ENCODE measurements at regions not wholly inside any gene's neighbourhood (a gene's known extent, or its start where the extent isn't known, plus 50 kb on each side); places are given as distances from the start of the nearest gene placed in this dataset.
A peak's percentile ranks its signal among the peaks of the same experiment; 100 is the strongest.
"Not testable (repeated sequence)": the region's sequence is repeated elsewhere in the genome, so short reads cannot be mapped to it uniquely, and the experiment has no call there.

GRCh38 chr2:3110994-3111666 lies 266.5 kb downstream of the EIPR1 start:
- H3K27ac Mint-ChIP-seq, result no peak overlapping the region

DNA sequence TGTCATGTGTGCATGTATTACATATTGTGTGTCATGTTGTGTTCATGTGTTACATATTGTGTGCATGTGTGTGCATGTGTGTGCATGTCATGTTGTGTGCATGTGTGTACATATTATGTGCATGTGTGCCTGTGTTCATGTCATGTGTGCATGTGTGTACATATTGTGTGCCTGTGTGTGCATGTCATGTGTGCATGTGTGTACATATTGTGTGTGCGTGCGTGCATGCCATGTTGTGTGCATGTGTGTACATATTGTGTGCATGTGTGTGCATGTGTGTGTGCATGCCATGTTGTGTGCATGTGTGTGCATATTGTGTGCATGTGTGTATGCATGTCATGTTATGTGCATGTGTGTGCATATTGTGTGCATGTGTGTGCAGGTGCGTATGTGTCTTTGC lies 267.1 kb downstream of the EIPR1 start:
- peaks cover 10% of the 10 kb centered on the region for H3K9me3 Mint-ChIP-seq (ENCODE audit: low read depth)
- H3K36me3 Mint-ChIP-seq, result no peaks in the 10 kb centered on the region
- H3K27me3 Mint-ChIP-seq, result no peaks in the 10 kb centered on the region
- CTCF ChIA-PET, result no interaction called here
- ATAC-seq (no peak), DNase-seq (no peak)
- no peak overlapping the region for H3K4me3 Mint-ChIP-seq
- no peaks in the 10 kb centered on the region for H3K4me1 Mint-ChIP-seq
- H3K27ac Mint-ChIP-seq, result no peak overlapping the region

More at GRCh38 chr2:3110994-3111666, 266.5 kb downstream of the EIPR1 start:
- no peaks in the 10 kb centered on the region for H3K4me1 Mint-ChIP-seq
- no peaks in the 10 kb centered on the region for H3K27me3 Mint-ChIP-seq
- no peak for DNase-seq
- ATAC-seq, result no peak
- CTCF ChIA-PET, result no interaction called here
- H3K36me3 Mint-ChIP-seq, result no peaks in the 10 kb centered on the region
- no peak overlapping the region for H3K4me3 Mint-ChIP-seq
- peaks cover 10% of the 10 kb centered on the region for H3K9me3 Mint-ChIP-seq (ENCODE audit: low read depth)

DNA sequence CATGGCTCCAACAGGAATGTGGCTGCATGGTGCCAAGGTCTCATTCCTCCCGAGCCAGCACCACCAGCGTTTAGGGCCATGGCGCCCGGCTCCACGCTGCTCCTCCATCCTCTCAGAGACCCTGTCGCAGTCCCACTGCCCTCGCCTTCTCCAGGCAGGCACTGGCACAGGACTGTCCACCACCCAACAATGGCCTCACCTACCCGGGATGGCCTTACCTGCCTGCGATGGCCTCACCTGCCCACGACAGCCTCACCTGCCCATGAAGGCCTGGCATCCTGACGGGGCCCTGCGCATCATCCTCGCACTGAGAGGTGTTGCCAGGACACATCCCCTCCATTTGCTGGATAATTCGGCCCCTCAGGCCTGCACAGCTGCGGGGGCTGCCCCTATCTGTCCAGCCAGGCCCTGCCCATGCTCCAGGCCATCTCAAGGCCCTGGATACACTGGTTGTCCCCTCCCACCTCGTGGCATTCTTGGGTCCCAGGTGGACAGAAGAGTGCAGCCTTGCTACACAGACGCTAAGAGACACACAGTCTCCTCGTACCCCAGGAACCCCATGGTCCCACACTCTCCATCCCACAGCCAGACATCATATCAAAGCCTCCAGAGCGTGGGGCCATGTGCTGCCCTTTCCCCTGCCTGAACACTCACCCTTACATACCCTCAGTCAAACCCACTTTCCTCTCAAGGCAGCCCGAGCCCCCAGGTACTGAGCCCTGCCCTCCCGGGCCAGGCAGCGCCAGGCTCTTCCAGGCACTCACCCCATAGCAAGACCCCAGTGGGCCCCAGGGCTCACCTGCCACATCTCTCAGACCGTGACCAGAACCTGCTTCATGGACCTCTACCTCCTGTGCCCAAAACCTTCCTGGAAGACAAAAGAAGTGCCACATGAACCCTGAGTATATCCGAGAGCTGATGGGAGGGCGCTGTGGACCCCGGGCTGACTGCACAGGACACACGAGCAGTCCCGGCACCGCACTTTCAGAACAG lies 268.6 kb downstream of the EIPR1 start:
- Mint-ChIP-seq H3K4me3 (no peak overlapping the region), H3K4me1 (no peaks in the 10 kb centered on the region), H3K27ac (no peak overlapping the region), H3K9me3 (ENCODE audit: low read depth) (peaks cover 10% of the 10 kb centered on the region), H3K36me3 (no peaks in the 10 kb centered on the region), H3K27me3 (peaks cover 2% of the 10 kb centered on the region)
- ATAC-seq (no peak), DNase-seq (no peak)
- CTCF ChIA-PET, result no interaction called here

DNA sequence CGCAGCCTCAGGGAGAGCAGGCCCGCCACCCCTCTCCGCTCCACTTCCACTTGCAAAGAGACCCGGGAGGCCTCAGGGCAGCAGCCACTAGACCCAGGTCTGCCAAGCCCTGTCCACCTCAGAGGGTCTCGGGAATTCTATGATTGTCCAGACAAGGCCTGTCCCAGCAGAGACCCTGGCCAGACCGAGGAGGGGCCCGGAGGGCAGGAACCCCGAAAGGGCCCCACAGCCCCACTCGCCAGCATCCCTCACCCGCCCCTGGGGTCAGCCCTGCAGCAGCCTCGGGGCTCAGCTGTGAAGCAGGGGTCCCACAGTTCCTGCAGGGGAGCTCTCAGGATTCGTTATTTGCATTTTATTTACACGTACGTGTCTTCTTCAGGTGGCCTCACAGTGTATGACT lies 269.5 kb downstream of the EIPR1 start:
- H3K27me3 Mint-ChIP-seq, result peaks cover 9% of the 10 kb centered on the region
- H3K9me3 Mint-ChIP-seq (ENCODE audit: low read depth), result peaks cover 10% of the 10 kb centered on the region
- H3K27ac Mint-ChIP-seq, result no peak overlapping the region
- ATAC-seq (no peak), DNase-seq (peak; percentile 38)
- no peaks in the 10 kb centered on the region for H3K4me1 Mint-ChIP-seq
- H3K36me3 Mint-ChIP-seq, result no peaks in the 10 kb centered on the region
- H3K4me3 Mint-ChIP-seq, result no peak overlapping the region
- CTCF ChIA-PET, result no interaction called here

DNA sequence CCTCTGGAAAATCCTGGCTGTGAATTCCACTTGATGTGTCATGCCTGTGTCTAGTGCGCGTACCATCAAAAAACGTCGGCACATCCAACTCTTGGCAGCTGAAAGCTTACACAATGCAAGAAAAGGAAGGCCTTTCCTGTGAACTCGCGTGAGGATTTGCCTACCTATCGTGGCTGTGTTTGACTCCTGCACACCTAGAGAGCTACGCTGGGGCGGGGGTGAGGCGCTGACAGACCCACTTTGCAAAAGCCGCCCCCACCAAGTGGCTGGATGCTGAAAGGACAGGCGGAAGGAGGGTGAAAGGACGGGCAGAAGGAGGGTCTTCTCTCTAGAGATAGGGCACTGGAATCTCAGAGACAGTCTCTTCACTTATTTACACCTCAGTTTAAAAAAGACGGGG lies 270.1 kb downstream of the EIPR1 start:
- CTCF ChIA-PET, result no interaction called here
- H3K36me3 Mint-ChIP-seq, result no peaks in the 10 kb centered on the region
- no peak overlapping the region for H3K4me3 Mint-ChIP-seq
- H3K4me1 Mint-ChIP-seq, result no peaks in the 10 kb centered on the region
- no peak overlapping the region for H3K27ac Mint-ChIP-seq
- ATAC-seq (no peak), DNase-seq (no peak)
- peaks cover 9% of the 10 kb centered on the region for H3K27me3 Mint-ChIP-seq
- H3K9me3 Mint-ChIP-seq (ENCODE audit: low read depth), result peaks cover 10% of the 10 kb centered on the region

GRCh38 chr2:3105814-3106569 lies 271.6 kb downstream of the EIPR1 start:
- DNase-seq (no peak), ATAC-seq (no peak)
- CTCF ChIA-PET, result no interaction called here
- Mint-ChIP-seq H3K27ac (no peak overlapping the region), H3K4me3 (no peak overlapping the region), H3K9me3 (ENCODE audit: low read depth) (peaks cover 10% of the 10 kb centered on the region), H3K4me1 (no peaks in the 10 kb centered on the region), H3K36me3 (no peaks in the 10 kb centered on the region), H3K27me3 (peaks cover 9% of the 10 kb centered on the region)

DNA sequence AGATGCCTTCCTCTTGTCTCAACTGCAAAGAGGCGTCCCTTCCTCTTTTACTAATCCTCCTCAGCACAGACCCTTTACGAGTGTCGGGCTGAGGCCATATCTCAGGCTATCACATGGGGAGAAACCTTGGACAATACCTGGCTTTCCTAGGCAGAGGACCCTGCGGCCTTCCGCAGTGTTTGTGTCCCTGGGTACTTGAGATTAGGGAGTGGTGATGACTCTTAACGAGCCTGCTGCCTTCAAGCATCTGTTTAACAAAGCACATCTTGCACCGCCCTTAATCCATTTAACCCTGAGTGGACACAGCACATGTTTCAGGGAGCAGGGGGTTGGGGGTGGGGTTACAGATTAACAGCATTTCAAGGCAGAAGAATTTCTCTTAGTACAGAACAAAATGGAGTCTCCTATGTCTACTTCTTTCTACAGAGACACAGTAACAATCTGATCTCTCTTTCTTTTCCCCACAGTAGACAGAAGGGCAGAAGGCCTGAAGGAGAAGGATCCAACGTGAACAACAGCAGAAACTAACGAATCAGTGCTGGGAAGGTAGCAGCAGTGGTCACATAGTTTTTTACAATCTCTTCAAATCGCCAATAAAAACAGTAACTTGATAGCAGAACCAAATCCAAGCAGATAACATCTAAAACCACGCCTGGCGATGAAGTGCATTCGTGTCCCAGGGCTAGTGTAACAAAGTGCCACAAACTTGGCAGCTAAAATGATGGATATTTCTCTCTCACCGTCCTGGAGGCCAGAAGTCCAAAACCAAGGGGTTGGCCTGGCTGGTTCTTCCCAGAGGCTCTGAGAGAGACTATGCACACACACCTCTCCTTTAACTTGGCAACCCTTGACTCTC lies 272.4 kb downstream of the EIPR1 start:
- ATAC-seq; CTCF ChIA-PET; H3K27ac Mint-ChIP-seq; H3K9me3 Mint-ChIP-seq (ENCODE audit: low read depth); H3K27me3 Mint-ChIP-seq; DNase-seq; H3K4me3 Mint-ChIP-seq; H3K4me1 Mint-ChIP-seq; H3K36me3 Mint-ChIP-seq: not testable (repeated sequence)

DNA sequence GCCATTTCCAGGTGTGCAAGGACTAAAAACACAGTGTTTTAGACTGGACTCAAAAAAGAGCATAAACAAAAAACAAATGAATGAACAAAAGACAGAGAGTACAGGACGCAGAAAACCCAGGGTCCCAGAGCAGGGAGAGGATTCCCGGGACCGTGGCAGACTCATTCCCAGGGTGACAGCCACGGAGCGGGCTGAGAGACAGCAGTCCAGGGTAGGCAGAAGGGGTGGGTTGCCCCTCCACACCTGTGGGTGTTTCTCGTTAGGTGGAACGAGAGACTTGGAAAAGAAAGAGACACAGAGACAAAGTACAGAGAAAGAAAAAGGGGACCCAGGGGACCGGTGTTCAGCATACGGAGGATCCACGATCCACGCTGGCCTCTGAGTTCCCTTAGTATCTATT lies 273.4 kb downstream of the EIPR1 start:
- peaks cover 12% of the 10 kb centered on the region for H3K27me3 Mint-ChIP-seq
- DNase-seq (no peak), ATAC-seq (no peak)
- no peaks in the 10 kb centered on the region for H3K9me3 Mint-ChIP-seq (ENCODE audit: low read depth)
- H3K27ac Mint-ChIP-seq, result no peak overlapping the region
- H3K4me1 Mint-ChIP-seq, result no peaks in the 10 kb centered on the region
- H3K4me3 Mint-ChIP-seq, result no peak overlapping the region
- CTCF ChIA-PET, result no interaction called here
- no peaks in the 10 kb centered on the region for H3K36me3 Mint-ChIP-seq

- no peaks in the 10 kb centered on the region for H3K4me1 Mint-ChIP-seq
- H3K4me3 Mint-ChIP-seq, result no peak overlapping the region
- CTCF ChIA-PET, result no interaction called here
- H3K27ac Mint-ChIP-seq, result no peak overlapping the region
- no peaks in the 10 kb centered on the region for H3K9me3 Mint-ChIP-seq (ENCODE audit: low read depth)
- no peaks in the 10 kb centered on the region for H3K36me3 Mint-ChIP-seq
- DNase-seq (no peak), ATAC-seq (no peak)
- peaks cover 12% of the 10 kb centered on the region for H3K27me3 Mint-ChIP-seq
These were observed 274.6 kb downstream of the EIPR1 start for GRCh38 chr2:3102922-3103569.

DNA sequence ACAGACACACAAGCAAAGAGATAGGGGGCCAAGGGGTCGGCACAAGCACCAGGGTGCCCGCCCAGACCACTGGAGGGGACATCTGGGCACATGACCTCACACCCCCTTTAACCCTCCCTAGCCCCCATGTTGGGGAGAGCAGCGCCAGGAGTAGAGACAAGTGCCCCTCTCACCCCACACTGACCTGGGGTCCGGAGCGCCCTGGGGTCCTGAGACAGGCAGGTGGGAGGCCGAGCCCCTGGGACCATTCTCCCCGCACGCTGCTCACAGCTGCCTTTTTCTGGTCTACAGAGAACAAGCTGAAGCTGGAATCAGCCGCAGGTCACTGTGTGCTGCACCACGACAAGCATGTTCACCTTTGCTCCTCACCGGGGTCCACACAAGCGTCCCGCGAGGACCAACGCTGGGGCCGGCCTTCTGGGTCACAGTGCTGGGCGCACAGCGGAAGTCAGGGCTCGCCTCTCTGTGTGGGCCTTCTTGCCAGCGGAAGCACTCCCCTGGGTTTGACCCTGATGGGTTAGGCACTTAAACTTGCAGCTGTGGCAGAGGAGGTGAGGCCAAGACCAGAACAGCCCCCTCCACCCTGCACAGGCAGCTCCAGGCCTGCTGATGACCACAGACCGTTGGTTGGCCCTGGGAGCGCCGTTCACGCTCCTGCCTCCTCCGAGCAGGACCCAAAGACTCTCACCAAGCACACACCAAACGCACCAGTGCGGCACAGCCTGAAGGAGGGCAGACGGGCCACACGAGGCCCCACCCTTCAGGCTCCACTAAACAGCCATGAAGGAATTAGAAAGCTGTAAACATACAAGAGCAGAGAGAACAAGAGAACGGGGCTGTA lies 275.3 kb downstream of the EIPR1 start:
- no peak overlapping the region for H3K27ac Mint-ChIP-seq
- H3K4me3 Mint-ChIP-seq, result no peak overlapping the region
- DNase-seq, result no peak
- H3K36me3 Mint-ChIP-seq, result no peaks in the 10 kb centered on the region
- ATAC-seq, result no peak
- H3K9me3 Mint-ChIP-seq (ENCODE audit: low read depth), result no peaks in the 10 kb centered on the region
- H3K4me1 Mint-ChIP-seq, result no peaks in the 10 kb centered on the region
- CTCF ChIA-PET, result no interaction called here
- H3K27me3 Mint-ChIP-seq, result peaks cover 12% of the 10 kb centered on the region

GRCh38 chr2:3101016-3101942 lies 276.3 kb downstream of the EIPR1 start:
- Mint-ChIP-seq H3K27me3 (peaks cover 12% of the 10 kb centered on the region), H3K27ac (no peak overlapping the region), H3K36me3 (no peaks in the 10 kb centered on the region), H3K4me1 (no peaks in the 10 kb centered on the region), H3K4me3 (no peak overlapping the region), H3K9me3 (ENCODE audit: low read depth) (no peaks in the 10 kb centered on the region)
- CTCF ChIA-PET, result no interaction called here
- DNase-seq (no peak), ATAC-seq (no peak)

Data from activated CD8-positive, alpha-beta memory T cell treated with anti-CD3 and anti-CD28 coated beads, Interleukin-2, amount 10 ng/mL, durations not matched to agents 7 days and 5 days (primary cell).